ENCODE measurements at regions not wholly inside any gene's neighbourhood (a gene's known extent, or its start where the extent isn't known, plus 50 kb on each side); places are given as distances from the start of the nearest gene placed in this dataset.

DNA sequence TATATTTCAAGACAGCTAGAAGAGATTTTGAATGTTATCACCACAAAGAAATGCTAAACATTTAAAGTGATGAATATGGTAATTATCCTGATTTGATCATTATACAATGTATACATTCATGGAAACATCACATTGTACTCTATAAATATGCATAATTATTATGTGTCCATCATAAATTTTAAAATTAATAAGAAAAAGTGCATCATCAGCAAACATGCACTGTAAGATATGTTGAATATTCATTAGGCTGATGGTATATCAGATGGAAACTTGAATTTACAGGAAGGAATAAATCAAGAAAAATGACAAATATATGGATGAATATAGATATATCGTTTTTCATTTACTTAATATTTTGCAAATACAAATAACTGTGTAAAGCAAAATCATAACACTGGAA, 812.1 kb upstream of the INTU start:
- H3K4me2 ChIP-seq (ENCODE audit: extremely low read depth, insufficient read depth, low read length): no peak overlapping the region
- H3K27me3 ChIP-seq (ENCODE audit: control insufficient read depth, insufficient read depth, low read length): no peaks in the 10 kb centered on the region
- no peak overlapping the region for H3K27ac ChIP-seq (ENCODE audit: insufficient read depth, low read length)
- H3K9me3 ChIP-seq (ENCODE audit: control insufficient read depth, insufficient read depth, low read depth, low read length): no peaks in the 10 kb centered on the region
- H3K4me3 ChIP-seq (replicated peaks in 1 of 4; ENCODE audit: control extremely low read depth in 1 of 4, insufficient read depth in 1 of 4, low read depth in 3 of 4, low read length in 4 of 4): no peak overlapping the region
- no peak overlapping the region for H3K9ac ChIP-seq (ENCODE audit: insufficient read depth, low read length)
- no peak overlapping the region for H2AFZ ChIP-seq (ENCODE audit: low read length)
- H3K4me1 ChIP-seq (ENCODE audit: control insufficient read depth, extremely low read depth, insufficient read depth, low read length): no peaks in the 10 kb centered on the region
- no peaks in the 10 kb centered on the region for H3K36me3 ChIP-seq (ENCODE audit: control insufficient read depth, insufficient read depth, low read length)
- H3K79me2 ChIP-seq (ENCODE audit: control insufficient read depth, insufficient read depth, low read length): no peaks in the 10 kb centered on the region
- DNase-seq (ENCODE audit: low read depth in 2 of 2): no peak
- no peaks in the 10 kb centered on the region for H4K20me1 ChIP-seq (ENCODE audit: control insufficient read depth, extremely low read depth, insufficient read depth, low read length)
- TF ChIP-seq, protein P1, sequence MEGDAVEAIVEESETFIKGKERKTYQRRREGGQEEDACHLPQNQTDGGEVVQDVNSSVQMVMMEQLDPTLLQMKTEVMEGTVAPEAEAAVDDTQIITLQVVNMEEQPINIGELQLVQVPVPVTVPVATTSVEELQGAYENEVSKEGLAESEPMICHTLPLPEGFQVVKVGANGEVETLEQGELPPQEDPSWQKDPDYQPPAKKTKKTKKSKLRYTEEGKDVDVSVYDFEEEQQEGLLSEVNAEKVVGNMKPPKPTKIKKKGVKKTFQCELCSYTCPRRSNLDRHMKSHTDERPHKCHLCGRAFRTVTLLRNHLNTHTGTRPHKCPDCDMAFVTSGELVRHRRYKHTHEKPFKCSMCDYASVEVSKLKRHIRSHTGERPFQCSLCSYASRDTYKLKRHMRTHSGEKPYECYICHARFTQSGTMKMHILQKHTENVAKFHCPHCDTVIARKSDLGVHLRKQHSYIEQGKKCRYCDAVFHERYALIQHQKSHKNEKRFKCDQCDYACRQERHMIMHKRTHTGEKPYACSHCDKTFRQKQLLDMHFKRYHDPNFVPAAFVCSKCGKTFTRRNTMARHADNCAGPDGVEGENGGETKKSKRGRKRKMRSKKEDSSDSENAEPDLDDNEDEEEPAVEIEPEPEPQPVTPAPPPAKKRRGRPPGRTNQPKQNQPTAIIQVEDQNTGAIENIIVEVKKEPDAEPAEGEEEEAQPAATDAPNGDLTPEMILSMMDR (conservative IDR thresholded peaks at IDR 0.05 in 1 of 2, IDR thresholded peaks at IDR 0.05 in 1 of 2; ENCODE audit: low read depth in 1 of 2, low read length in 2 of 2): no peak
- TF ChIP-seq EZH2 (IDR thresholded peaks at IDR 0.05; ENCODE audit: low read length, missing control alignments): no peak

DNA sequence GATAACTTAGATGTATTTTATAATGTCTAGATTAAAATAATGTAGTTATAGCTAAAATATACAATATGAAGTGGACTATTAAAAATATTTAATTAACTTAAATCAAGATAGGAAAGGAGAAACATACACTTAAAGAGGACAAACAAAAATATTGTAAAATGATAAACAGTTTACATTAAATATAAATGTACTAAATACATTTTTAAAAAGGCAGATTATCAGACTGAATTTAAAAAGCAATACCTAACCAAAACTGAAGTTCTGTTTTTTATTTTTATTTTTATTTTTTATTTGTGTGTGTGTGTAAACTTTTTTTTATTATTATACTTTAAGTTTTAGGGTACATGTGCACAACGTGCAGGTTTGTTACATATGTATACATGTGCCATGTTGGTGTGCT, 811.6 kb upstream of the INTU start:
- TF ChIP-seq, protein P1 (conservative IDR thresholded peaks at IDR 0.05 in 1 of 2, IDR thresholded peaks at IDR 0.05 in 1 of 2; ENCODE audit: low read depth in 1 of 2, low read length in 2 of 2): no peak
- TF ChIP-seq EZH2 (IDR thresholded peaks at IDR 0.05; ENCODE audit: low read length, missing control alignments): no peak
- DNase-seq (ENCODE audit: low read depth in 2 of 2): no peak
- Histone ChIP-seq H3K36me3 (ENCODE audit: control insufficient read depth, insufficient read depth, low read length) (no peaks in the 10 kb centered on the region), H3K9me3 (ENCODE audit: control insufficient read depth, insufficient read depth, low read depth, low read length) (no peaks in the 10 kb centered on the region), H3K27me3 (ENCODE audit: control insufficient read depth, insufficient read depth, low read length) (no peaks in the 10 kb centered on the region), H3K9ac (ENCODE audit: insufficient read depth, low read length) (no peak overlapping the region), H4K20me1 (ENCODE audit: control insufficient read depth, extremely low read depth, insufficient read depth, low read length) (no peaks in the 10 kb centered on the region), H2AFZ (ENCODE audit: low read length) (no peak overlapping the region), H3K4me3 (replicated peaks in 1 of 4; ENCODE audit: control extremely low read depth in 1 of 4, insufficient read depth in 1 of 4, low read depth in 3 of 4, low read length in 4 of 4) (no peak overlapping the region), H3K4me2 (ENCODE audit: extremely low read depth, insufficient read depth, low read length) (no peak overlapping the region), H3K4me1 (ENCODE audit: control insufficient read depth, extremely low read depth, insufficient read depth, low read length) (no peaks in the 10 kb centered on the region), H3K27ac (ENCODE audit: insufficient read depth, low read length) (no peak overlapping the region), H3K79me2 (ENCODE audit: control insufficient read depth, insufficient read depth, low read length) (no peaks in the 10 kb centered on the region)

GRCh38 chr4:126825083-126825482, 807.7 kb upstream of the INTU start:
- no peaks in the 10 kb centered on the region for H4K20me1 ChIP-seq (ENCODE audit: control insufficient read depth, extremely low read depth, insufficient read depth, low read length)
- no peaks in the 10 kb centered on the region for H3K9me3 ChIP-seq (ENCODE audit: control insufficient read depth, insufficient read depth, low read depth, low read length)
- DNase-seq (ENCODE audit: low read depth in 2 of 2): no peak
- no peaks in the 10 kb centered on the region for H3K4me1 ChIP-seq (ENCODE audit: control insufficient read depth, extremely low read depth, insufficient read depth, low read length)
- no peak overlapping the region for H3K27ac ChIP-seq (ENCODE audit: insufficient read depth, low read length)
- no peak overlapping the region for H2AFZ ChIP-seq (ENCODE audit: low read length)
- H3K79me2 ChIP-seq (ENCODE audit: control insufficient read depth, insufficient read depth, low read length): no peaks in the 10 kb centered on the region
- H3K4me2 ChIP-seq (ENCODE audit: extremely low read depth, insufficient read depth, low read length): no peak overlapping the region
- H3K9ac ChIP-seq (ENCODE audit: insufficient read depth, low read length): no peak overlapping the region
- H3K36me3 ChIP-seq (ENCODE audit: control insufficient read depth, insufficient read depth, low read length): no peaks in the 10 kb centered on the region
- no peaks in the 10 kb centered on the region for H3K27me3 ChIP-seq (ENCODE audit: control insufficient read depth, insufficient read depth, low read length)
- TF ChIP-seq EZH2 (IDR thresholded peaks at IDR 0.05; ENCODE audit: low read length, missing control alignments): no peak
- TF ChIP-seq, protein P1 (conservative IDR thresholded peaks at IDR 0.05 in 1 of 2, IDR thresholded peaks at IDR 0.05 in 1 of 2; ENCODE audit: low read depth in 1 of 2, low read length in 2 of 2): no peak
- H3K4me3 ChIP-seq (replicated peaks in 1 of 4; ENCODE audit: control extremely low read depth in 1 of 4, insufficient read depth in 1 of 4, low read depth in 3 of 4, low read length in 4 of 4): no peak overlapping the region

Measured in fibroblast of lung (primary cell).